H1 (cell line): ENCODE measurements at regions not wholly inside any gene's neighbourhood (a gene's known extent, or its start where the extent isn't known, plus 50 kb on each side); places are given as distances from the start of the nearest gene placed in this dataset.

ENCODE experiments used
- CTCF ChIA-PET: fragments of 300-600 bp; sonication (Branson Sonifier 250); formaldehyde crosslinking; loops from one replicate; lab custom pipeline; 2021; ENCODE audit not compliant: partially characterized antibody; lab: Charles Lee
- POLR2A ChIA-PET: fragments of 300-600 bp; sonication (Branson Sonifier 250); formaldehyde crosslinking; loops from one replicate; lab custom pipeline; 2021; ENCODE audit warnings: inconsistent platforms; ENCODE audit not compliant: partially characterized antibody; lab: Charles Lee
- DNase-seq, 2 experiments: peaks; one replicate each; pipeline versions ENCODE4 v3.0.0 to v3.0.0-alpha.2; 2010 to 2022; ENCODE audit warnings: low spot score in 2 of 2, low read depth in 1 of 2, mixed read lengths in 1 of 2
- FAIRE-seq: peaks from 2 replicates; lab custom pipeline; 2011; peaks lifted over from hg19 to GRCh38; lab: Jason Lieb, UNC
- H2AFZ ChIP-seq: 2 replicates; pipeline ENCODE4 v1.8.1; 2012; ENCODE audit warnings: low read length, inconsistent platforms
- H2AK5ac ChIP-seq: 2 replicates; pipeline ENCODE4 v1.6.1; 2013; ENCODE audit warnings: low read depth, low read length
- H2BK120ac ChIP-seq: replicated peaks from 2 replicates; pipeline ENCODE3; 2013; ENCODE audit warnings: low read depth, low read length, inconsistent platforms
- H2BK12ac ChIP-seq: 2 replicates; pipeline ENCODE4 v1.6.1; 2013; ENCODE audit warnings: low read depth, low read length
- H2BK15ac ChIP-seq: 2 replicates; pipeline ENCODE4 v1.6.1; 2013; ENCODE audit warnings: low read length
- H2BK20ac ChIP-seq: 2 replicates; pipeline ENCODE4 v1.6.1; 2013; ENCODE audit warnings: low read length
- H2BK5ac ChIP-seq: 2 replicates; pipeline ENCODE4 v1.6.1; 2013; ENCODE audit warnings: low read depth, low read length
- H3K14ac ChIP-seq: 2 replicates; pipeline ENCODE4 v1.6.1; 2013; ENCODE audit warnings: inconsistent platforms; ENCODE audit not compliant: insufficient read length
- H3K18ac ChIP-seq: 2 replicates; pipeline ENCODE4 v1.6.1; 2013; ENCODE audit warnings: low read length; ENCODE audit errors: extremely low read depth
- H3K23ac ChIP-seq: 2 replicates; pipeline ENCODE4 v1.6.1; 2013; ENCODE audit warnings: inconsistent platforms; ENCODE audit not compliant: insufficient read length
- H3K23me2 ChIP-seq: 2 replicates; pipeline ENCODE4 v1.6.1; 2013; ENCODE audit warnings: low read depth, low read length
- H3K27ac ChIP-seq: 2 replicates; pipeline ENCODE4 v1.6.1; 2011; ENCODE audit warnings: low read depth, low read length, inconsistent platforms
- H3K27me3 ChIP-seq, 4 experiments: replicated peaks in 1 of 4; 1 replicate in 1 of 4; 2 replicates in 3 of 4; pipeline versions ENCODE4 v1.6.1 to v1.8.1; 2011 to 2013; ENCODE audit warnings: low read length in 3 of 4, mild to moderate bottlenecking in 3 of 4, inconsistent platforms in 2 of 4, mixed read lengths in 2 of 4, moderate library complexity in 1 of 4; ENCODE audit not compliant: control insufficient read depth in 3 of 4, insufficient read depth in 3 of 4; ENCODE audit errors: extremely low read depth in 1 of 4
- H3K36me3 ChIP-seq, 4 experiments: 2 replicates each; pipeline versions ENCODE4 v1.6.1 to v1.8.1; 2011 to 2013; ENCODE audit warnings: mild to moderate bottlenecking in 4 of 4, low read length in 3 of 4, moderate library complexity in 2 of 4, control low read depth in 1 of 4, inconsistent platforms in 1 of 4; ENCODE audit not compliant: insufficient read depth in 4 of 4, control insufficient read depth in 2 of 4
- H3K4ac ChIP-seq: replicated peaks from 2 replicates; pipeline ENCODE3; 2013; ENCODE audit warnings: low read length, low read depth, mixed read lengths, inconsistent platforms; ENCODE audit not compliant: insufficient read length
- H3K4me1 ChIP-seq, 4 experiments: replicated peaks in 1 of 4; 1 replicate in 1 of 4; 2 replicates in 3 of 4; pipeline versions ENCODE4 v1.6.1 to v1.8.1; 2011 to 2013; ENCODE audit warnings: low read length in 3 of 4, inconsistent platforms in 2 of 4, mixed read lengths in 1 of 4; ENCODE audit not compliant: insufficient read depth in 4 of 4, control insufficient read depth in 3 of 4
- H3K4me2 ChIP-seq, 2 experiments: 2 replicates each; pipeline versions ENCODE4 v1.6.1 to v1.8.1; 2011 to 2013; ENCODE audit warnings: low read depth in 2 of 2, low read length in 2 of 2, control low read depth in 1 of 2, inconsistent platforms in 1 of 2, mild to moderate bottlenecking in 1 of 2; ENCODE audit not compliant: insufficient read depth in 1 of 2
- H3K4me3 ChIP-seq, 4 experiments: fragments of 200-600, 300-600 bp in 1 of 4; sonication (generic), shearing (Covaris generic), sonication (Bioruptor Twin) in 1 of 4; 2 replicates each; pipeline versions ENCODE4 v1.5.1 to v1.8.1; 2011 to 2016; ENCODE audit warnings: low read length in 4 of 4, low read depth in 3 of 4, control low read depth in 2 of 4, inconsistent platforms in 2 of 4, mild to moderate bottlenecking in 2 of 4, mixed read lengths in 1 of 4, moderate library complexity in 1 of 4; ENCODE audit not compliant: insufficient read depth in 2 of 4; ENCODE audit errors: extremely low read depth in 1 of 4
- H3K56ac ChIP-seq: replicated peaks from 2 replicates; pipeline ENCODE3; 2013; ENCODE audit warnings: low read depth, mild to moderate bottlenecking, mixed read lengths, low read length, inconsistent platforms; ENCODE audit not compliant: insufficient read length
- H3K79me1 ChIP-seq: 2 replicates; pipeline ENCODE4 v1.6.1; 2013; ENCODE audit warnings: low read depth, low read length, control low read depth
- H3K79me2 ChIP-seq, 2 experiments: 2 replicates each; pipeline versions ENCODE4 v1.6.1 to v1.8.1; 2012 to 2013; ENCODE audit warnings: low read length in 2 of 2, mild to moderate bottlenecking in 2 of 2, inconsistent platforms in 1 of 2; ENCODE audit not compliant: insufficient read depth in 2 of 2, control insufficient read depth in 1 of 2
- H3K9ac ChIP-seq, 4 experiments: replicated peaks in 1 of 4; 1 replicate in 1 of 4; 2 replicates in 3 of 4; pipeline versions ENCODE4 v1.6.1 to v1.8.1; 2011 to 2013; ENCODE audit warnings: low read depth in 3 of 4, low read length in 3 of 4, control low read depth in 2 of 4, mild to moderate bottlenecking in 2 of 4, moderate library complexity in 2 of 4, inconsistent platforms in 1 of 4; ENCODE audit errors: extremely low read depth in 1 of 4
- H3K9me3 ChIP-seq, 2 experiments: 2 replicates each; pipeline versions ENCODE4 v1.6.1 to v1.8.1; 2012 to 2013; ENCODE audit warnings: mild to moderate bottlenecking in 2 of 2, moderate library complexity in 2 of 2, control low read depth in 1 of 2, inconsistent platforms in 1 of 2, low read depth in 1 of 2, low read length in 1 of 2, mixed read lengths in 1 of 2; ENCODE audit not compliant: insufficient read depth in 2 of 2
- H4K20me1 ChIP-seq, 2 experiments: replicated peaks in 1 of 2; 2 replicates each; pipeline versions ENCODE3 to v1.8.1; 2011 to 2013; ENCODE audit warnings: inconsistent platforms in 2 of 2, low read length in 2 of 2, mild to moderate bottlenecking in 1 of 2; ENCODE audit not compliant: insufficient read depth in 2 of 2, control insufficient read depth in 1 of 2
- H4K5ac ChIP-seq: 2 replicates; pipeline ENCODE4 v1.6.1; 2013; ENCODE audit warnings: low read length, low read depth, mixed read lengths, inconsistent platforms; ENCODE audit not compliant: insufficient read length
- H4K8ac ChIP-seq: 2 replicates; pipeline ENCODE4 v1.8.0; 2013; ENCODE audit warnings: mild to moderate bottlenecking, moderate library complexity, low read length, inconsistent platforms; ENCODE audit not compliant: insufficient read depth; ENCODE audit errors: extremely low read depth
- H4K91ac ChIP-seq: replicated peaks from 2 replicates; pipeline ENCODE3; 2013; ENCODE audit warnings: low read length, mixed read lengths, inconsistent platforms; ENCODE audit not compliant: insufficient read length
- CBX5 ChIP-seq: fragments of 300-800, 300-1000 bp; sonication (generic); IDR thresholded peaks from 2 replicates; pipeline ENCODE4 v1.7.1; 2016; ENCODE audit warnings: antibody characterized with exemption, low read length, low read depth
- CTBP2 ChIP-seq: IDR thresholded peaks from 2 replicates; pipeline ENCODE4 v1.7.0; 2011; ENCODE audit warnings: borderline replicate concordance, mild to moderate bottlenecking, moderate library complexity, mixed read lengths, low read length; ENCODE audit not compliant: insufficient read depth, insufficient read length
- E2F6 ChIP-seq: IDR thresholded peaks from 2 replicates; pipeline ENCODE4 v1.6.1; 2012; ENCODE audit warnings: inconsistent platforms
- GTF2F1 ChIP-seq: IDR thresholded peaks from 2 replicates; pipeline ENCODE4 v1.6.1; 2012; ENCODE audit warnings: low read depth, low read length, improper control_type of control experiment, borderline replicate concordance
- POU5F1 ChIP-seq: IDR thresholded peaks from 2 replicates; pipeline ENCODE4 v1.6.1; 2011; ENCODE audit warnings: low read depth, mild to moderate bottlenecking, low read length, moderate library complexity
- RAD21 ChIP-seq, 2 experiments: IDR thresholded peaks in 1 of 2; conservative IDR thresholded peaks in 1 of 2; 2 replicates each; pipeline ENCODE4 v1.6.1; 2011; ENCODE audit warnings: low read depth in 2 of 2, low read length in 2 of 2, improper control_type of control experiment in 1 of 2, inconsistent platforms in 1 of 2, mild to moderate bottlenecking in 1 of 2, moderate library complexity in 1 of 2
- SRF ChIP-seq: IDR thresholded peaks from 2 replicates; pipeline ENCODE4 v1.6.1; 2011; ENCODE audit warnings: mild to moderate bottlenecking, low read depth, low read length, moderate library complexity
- TAF1 ChIP-seq: IDR thresholded peaks from 2 replicates; pipeline ENCODE4 v1.6.1; 2011; ENCODE audit warnings: mild to moderate bottlenecking, low read depth, low read length
- TCF12 ChIP-seq: IDR thresholded peaks from 2 replicates; pipeline ENCODE4 v1.6.1; 2011; ENCODE audit warnings: low read depth, mild to moderate bottlenecking, low read length
- USF2 ChIP-seq: IDR thresholded peaks from 2 replicates; pipeline ENCODE4 v1.6.1; 2011; ENCODE audit warnings: low read length, improper control_type of control experiment
- WGBS, 2 experiments: shearing (Covaris generic) in 1 of 2; methylation state at CpG; one replicate each; pipeline versions ENCODE4 v1.1.6 to v1.1.7; 2013 to 2015; ENCODE audit warnings: low lambda C conversion rate in 2 of 2, mixed read lengths in 2 of 2, inconsistent platforms in 1 of 2, low coverage in 1 of 2, missing lambda C conversion rate in 1 of 2; ENCODE audit not compliant: insufficient replicate concordance in 2 of 2, insufficient coverage in 1 of 2, insufficient read length in 1 of 2; ENCODE audit errors: extremely low coverage in 1 of 2, missing lambda C conversion rate in 1 of 2; 5-methylcytosine and 5-hydroxymethylcytosine counted together

GRCh38 chr7:25852211-25852938 lies 299.6 kb upstream of the NFE2L3 start:
- H2BK12ac ChIP-seq: no peak overlapping the region
- H2AK5ac ChIP-seq: no peak overlapping the region
- no peak overlapping the region for H3K23ac ChIP-seq
- POLR2A ChIA-PET: interaction anchor here (0.6 to 0.7 kb wide), 2 partner anchors 10 to 277 kb away, joined by 3 read pairs; no protein-coding TSS in a partner anchor
- no peaks in the 10 kb centered on the region for H3K79me2 ChIP-seq
- H3K27ac ChIP-seq: no peak overlapping the region
- no peak overlapping the region for H3K14ac ChIP-seq
- no peak overlapping the region for H3K4ac ChIP-seq
- H4K20me1 ChIP-seq: no peaks in the 10 kb centered on the region
- H3K56ac ChIP-seq: no peak overlapping the region
- H3K4me2 ChIP-seq: peak overlapping the region; percentile 62 to 86
- no peaks in the 10 kb centered on the region for H3K79me1 ChIP-seq
- DNase-seq: peak in 1 of 2 experiments; percentile 79
- no peak overlapping the region for H4K5ac ChIP-seq
- no peak for FAIRE-seq
- peak overlapping the region; percentile 11; the same call in 1 of the 2 replicates for H4K8ac ChIP-seq
- H4K91ac ChIP-seq: no peak overlapping the region
- peaks cover 13% of the 10 kb centered on the region for H3K23me2 ChIP-seq
- peaks cover 0 to 6% (median 3%) of the 10 kb centered on the region in 4 experiments; a peak in 5 of 7 replicates for H3K4me1 ChIP-seq
- CTCF ChIA-PET: interaction anchor here (0.5 to 5.2 kb wide), 30 partner anchors 9 to 569 kb away, joined by 3 to 63 read pairs (median 4); no protein-coding TSS in a partner anchor
- peak overlapping the region; percentile 22 to 68 (median 34) for H3K4me3 ChIP-seq
- no peak overlapping the region for H2BK5ac ChIP-seq
- no peak overlapping the region for H2BK120ac ChIP-seq
- H3K27me3 ChIP-seq: peaks cover 16 to 46% (median 33%) of the 10 kb centered on the region in 4 experiments; a peak in 6 of 7 replicates
- H3K18ac ChIP-seq: 0 out of 2 replicates have a peak overlapping the region, but pooled peaks have one; percentile 43
- H2AFZ ChIP-seq: no peak overlapping the region
- no peak overlapping the region for H2BK15ac ChIP-seq
- H2BK20ac ChIP-seq: no peak overlapping the region
- no peaks in the 10 kb centered on the region for H3K36me3 ChIP-seq
- WGBS, 2 experiments: 3% methylated on average over 51 of the region's 70 CpGs; no CpG with 5 or more reads in 1 of the 2 experiments
- H3K9me3 ChIP-seq: no peaks in the 10 kb centered on the region
- no peak overlapping the region for H3K9ac ChIP-seq
- TF ChIP-seq TAF1 (no peak), POU5F1 (no peak), RAD21 (IDR thresholded peaks at IDR 0.05 in 1 of 2, conservative IDR thresholded peaks at IDR 0.05 in 1 of 2; ENCODE audit: low read depth in 2 of 2, low read length in 2 of 2) (no peak), CTBP2 (peak; percentile 55), SRF (no peak), TCF12 (no peak), USF2 (no peak), CBX5 (no peak), GTF2F1 (no peak), E2F6 (peak; percentile 96)
